ENCODE measurements at regions not wholly inside any gene's neighbourhood (a gene's known extent, or its start where the extent isn't known, plus 50 kb on each side); places are given as distances from the start of the nearest gene placed in this dataset.

DNA sequence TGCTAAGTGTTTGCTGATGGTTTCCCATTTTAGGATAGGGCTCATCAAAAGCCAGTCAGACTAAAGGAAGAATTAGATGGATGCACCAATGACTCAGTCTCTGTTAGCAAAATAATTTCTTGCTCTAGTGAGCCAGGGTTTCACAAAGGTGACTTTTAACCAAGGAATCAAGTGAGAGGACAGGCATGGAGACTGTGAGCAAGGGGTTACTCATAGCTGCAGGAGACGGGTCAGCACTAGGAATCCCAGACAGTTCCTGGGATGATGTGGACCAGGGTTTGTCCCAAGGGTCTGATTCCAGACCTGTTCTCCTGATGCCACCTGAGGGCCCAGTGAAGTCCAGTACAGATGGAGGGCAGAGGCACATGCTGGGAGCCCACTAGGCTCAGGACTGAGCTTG lies 138.1 kb downstream of the NOC3L start:
- Histone ChIP-seq H3K4me3 (no peak overlapping the region), H3K4me1 (peaks cover 0 to 22% (median 3%) of the 10 kb centered on the region in 3 donors), H3K36me3 (peaks cover 0 to 8% of the 10 kb centered on the region in 2 donors), H3K9me3 (no peaks in the 10 kb centered on the region), H3K27ac (peak overlapping the region in 2 of 4 donors; percentile 17 to 40), H3K27me3 (no peaks in the 10 kb centered on the region)
- WGBS, 2 donors (ENCODE audit: low coverage in 1 of 2): 17 to 75% methylated on average over 1 of the region's 1 CpG
- TF ChIP-seq EP300 (IDR thresholded peaks at IDR 0.05) (no peak), POLR2A (IDR thresholded peaks at IDR 0.05) (no peak), POLR2AphosphoS5 (IDR thresholded peaks at IDR 0.05) (no peak), CTCF (IDR thresholded peaks at IDR 0.05) (no peak)
- no peak for ATAC-seq

- Histone ChIP-seq H3K4me3 (no peak overlapping the region), H3K9me3 (no peaks in the 10 kb centered on the region), H3K36me3 (peaks cover 0 to 8% of the 10 kb centered on the region in 2 donors), H3K4me1 (peaks cover 0 to 22% (median 3%) of the 10 kb centered on the region in 3 donors), H3K27me3 (no peaks in the 10 kb centered on the region), H3K27ac (no peak overlapping the region)
- WGBS, 2 donors (ENCODE audit: low coverage in 1 of 2): 62 to 72% methylated on average over 2 to 3 of the region's 4 CpGs
- ATAC-seq: peak; percentile 34
- peak in 1 of 4 experiments; percentile 27 for TF ChIP-seq CTCF (IDR thresholded peaks at IDR 0.05)
- TF ChIP-seq EP300 (IDR thresholded peaks at IDR 0.05): no peak
These were observed 137.2 kb downstream of the NOC3L start for GRCh38 chr10:94225589-94225988.

- no peak for ATAC-seq
- Histone ChIP-seq H3K4me3 (no peak overlapping the region), H3K27me3 (no peaks in the 10 kb centered on the region), H3K27ac (no peak overlapping the region), H3K9me3 (no peaks in the 10 kb centered on the region), H3K36me3 (peaks cover 0 to 13% of the 10 kb centered on the region in 2 donors), H3K4me1 (peaks cover 0 to 9% (median 0%) of the 10 kb centered on the region in 3 donors)
- no peak for TF ChIP-seq EP300 (IDR thresholded peaks at IDR 0.05)
- TF ChIP-seq POLR2AphosphoS5 (IDR thresholded peaks at IDR 0.05): no peak
- no peak for TF ChIP-seq POLR2A (IDR thresholded peaks at IDR 0.05)
- no peak for TF ChIP-seq CTCF (IDR thresholded peaks at IDR 0.05)
- 91 to 94% methylated on average over 3 to 7 of the region's 7 CpGs for WGBS, 2 donors (ENCODE audit: low coverage in 1 of 2)
These were observed 132.5 kb downstream of the NOC3L start for GRCh38 chr10:94230134-94230785.

DNA sequence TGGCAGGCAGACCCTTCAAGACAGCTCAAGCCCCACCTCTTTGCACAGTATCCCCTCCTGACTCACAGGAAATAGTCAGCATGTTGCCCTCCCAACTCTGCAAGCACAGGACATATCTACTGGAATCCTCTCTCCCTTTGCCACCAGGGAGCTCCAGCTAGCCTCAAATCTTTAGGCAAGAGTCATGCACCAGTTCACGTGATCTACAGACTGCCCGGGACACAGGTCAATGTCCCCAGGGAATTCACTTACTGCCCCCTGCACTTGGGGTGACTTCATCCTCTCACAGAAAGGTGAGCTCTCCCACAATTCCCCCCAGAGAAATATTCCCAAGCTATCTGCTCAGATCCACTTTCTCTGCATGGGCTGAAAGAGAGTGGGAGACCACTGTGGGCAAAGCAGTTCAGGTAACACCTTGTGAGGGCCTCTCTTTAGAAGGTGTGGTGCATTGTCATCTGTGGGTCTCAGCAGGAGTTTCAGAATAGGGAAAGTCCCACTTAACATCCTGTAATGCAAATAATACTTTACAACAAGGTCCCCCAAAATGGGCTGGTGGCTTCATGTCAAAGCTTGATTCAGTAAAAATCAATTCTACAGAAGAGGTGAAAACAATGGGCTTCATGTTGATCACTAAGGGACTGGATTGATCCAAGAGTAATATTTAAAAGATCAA lies 129.9 kb downstream of the NOC3L start:
- Histone ChIP-seq H3K36me3 (peaks cover 0 to 7% of the 10 kb centered on the region in 2 donors), H3K4me3 (no peak overlapping the region), H3K27me3 (no peaks in the 10 kb centered on the region), H3K9me3 (no peaks in the 10 kb centered on the region), H3K27ac (no peak overlapping the region), H3K4me1 (no peaks in the 10 kb centered on the region)
- TF ChIP-seq CTCF (IDR thresholded peaks at IDR 0.05): no peak
- TF ChIP-seq POLR2A (IDR thresholded peaks at IDR 0.05): no peak
- TF ChIP-seq EP300 (IDR thresholded peaks at IDR 0.05): no peak
- TF ChIP-seq POLR2AphosphoS5 (IDR thresholded peaks at IDR 0.05): no peak
- WGBS, 2 donors (ENCODE audit: low coverage in 1 of 2): no CpG with 5 or more reads among the region's 2 CpGs
- ATAC-seq: no peak

DNA sequence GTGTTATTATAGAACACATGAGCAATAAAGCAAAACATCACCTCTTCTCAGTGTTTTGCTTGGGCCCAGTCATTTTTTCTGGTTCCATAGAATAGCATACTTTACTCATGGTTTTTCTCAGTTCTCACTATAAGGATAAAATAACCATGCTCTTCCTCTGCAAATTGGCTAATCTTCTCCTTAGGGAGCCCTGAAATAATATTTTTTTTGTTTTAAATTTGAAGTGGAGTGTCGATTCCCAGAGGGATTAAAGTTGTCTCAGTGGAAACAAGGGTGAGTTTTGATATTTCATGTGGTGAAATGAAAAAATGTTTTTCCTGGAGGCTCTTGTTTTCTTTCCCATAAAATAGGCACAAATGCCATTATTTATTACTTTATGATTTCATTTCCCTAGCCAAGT lies 127.3 kb downstream of the NOC3L start:
- Histone ChIP-seq H3K36me3 (peaks cover 0 to 10% of the 10 kb centered on the region in 2 donors), H3K27me3 (no peaks in the 10 kb centered on the region), H3K4me3 (no peak overlapping the region), H3K4me1 (no peaks in the 10 kb centered on the region), H3K9me3 (no peaks in the 10 kb centered on the region), H3K27ac (no peak overlapping the region)
- no peak for ATAC-seq
- WGBS, 2 donors (ENCODE audit: low coverage in 1 of 2): 77 to 100% methylated on average over 1 of the region's 1 CpG
- TF ChIP-seq POLR2A (IDR thresholded peaks at IDR 0.05) (no peak), CTCF (IDR thresholded peaks at IDR 0.05) (no peak), POLR2AphosphoS5 (IDR thresholded peaks at IDR 0.05) (no peak), EP300 (IDR thresholded peaks at IDR 0.05) (no peak)

Data from gastroesophageal sphincter (tissue), 4 donors.